Suppressor macrophage treated with lipopolysaccharide for 4 hours (primary cell): ENCODE measurements at regions not wholly inside any gene's neighbourhood (a gene's known extent, or its start where the extent isn't known, plus 50 kb on each side); places are given as distances from the start of the nearest gene placed in this dataset.

ENCODE experiments used
- DNase-seq: peaks from one replicate; pipeline ENCODE4 v3.0.0-alpha.2; 2020

DNA sequence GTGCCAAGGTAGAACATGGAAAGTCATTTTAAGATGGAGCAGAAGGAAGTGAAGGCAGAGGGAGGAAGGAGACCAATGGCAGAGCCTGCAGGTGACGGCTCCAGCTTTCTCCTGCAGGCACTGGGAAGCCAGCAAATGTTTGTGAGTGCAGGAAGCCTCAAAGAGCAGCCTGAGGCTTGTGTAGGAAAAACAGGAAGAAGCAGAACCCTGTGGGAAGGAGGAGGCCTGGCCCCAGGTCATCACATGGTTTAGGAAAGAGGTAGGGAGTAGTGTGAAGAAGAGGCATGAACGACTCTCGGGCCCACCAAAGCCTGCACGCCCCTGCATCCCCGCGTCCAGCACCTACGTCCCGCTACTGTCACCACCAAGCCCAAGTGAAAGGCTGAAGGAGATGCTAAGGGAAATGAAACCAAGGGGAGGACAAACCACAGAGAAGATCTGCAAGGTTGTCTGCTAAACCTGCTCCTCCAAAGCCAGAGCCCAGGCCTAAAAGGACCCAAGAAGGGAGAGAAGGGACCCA lies 151.5 kb downstream of the CHST1 start:
- DNase-seq, result peak; percentile 13

DNA sequence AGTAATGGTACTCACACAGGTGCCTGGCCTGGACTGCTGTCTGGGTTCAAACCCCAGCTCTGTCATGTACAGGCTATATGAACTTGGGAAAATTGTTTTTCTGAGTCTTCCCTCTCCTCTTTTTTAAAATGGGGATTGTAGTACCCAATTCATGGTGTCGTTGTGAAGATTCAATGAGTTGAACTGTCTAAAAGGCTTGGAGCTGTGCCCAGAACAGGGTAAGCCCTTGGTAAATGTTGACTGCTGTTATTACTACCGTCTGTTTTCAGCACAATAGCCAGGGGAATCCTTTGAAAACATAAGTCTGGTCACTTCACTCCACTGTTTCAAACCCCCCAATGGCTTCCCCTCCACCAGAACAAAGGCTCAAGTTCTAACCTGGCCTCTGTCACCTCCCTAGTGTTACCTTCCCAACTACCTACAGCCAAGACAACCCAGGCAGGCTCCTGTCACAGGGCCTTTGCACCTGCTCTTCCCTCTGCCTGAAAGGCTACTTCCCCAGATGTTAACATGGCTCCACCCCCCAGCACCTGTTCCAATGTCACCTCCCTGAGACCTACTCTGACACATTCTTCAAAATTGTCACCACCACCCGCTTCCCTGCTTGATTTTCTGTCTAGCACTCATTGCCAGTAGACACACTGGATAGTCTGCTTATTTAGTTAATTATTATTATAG lies 152.8 kb downstream of the CHST1 start:
- no peak for DNase-seq

DNA sequence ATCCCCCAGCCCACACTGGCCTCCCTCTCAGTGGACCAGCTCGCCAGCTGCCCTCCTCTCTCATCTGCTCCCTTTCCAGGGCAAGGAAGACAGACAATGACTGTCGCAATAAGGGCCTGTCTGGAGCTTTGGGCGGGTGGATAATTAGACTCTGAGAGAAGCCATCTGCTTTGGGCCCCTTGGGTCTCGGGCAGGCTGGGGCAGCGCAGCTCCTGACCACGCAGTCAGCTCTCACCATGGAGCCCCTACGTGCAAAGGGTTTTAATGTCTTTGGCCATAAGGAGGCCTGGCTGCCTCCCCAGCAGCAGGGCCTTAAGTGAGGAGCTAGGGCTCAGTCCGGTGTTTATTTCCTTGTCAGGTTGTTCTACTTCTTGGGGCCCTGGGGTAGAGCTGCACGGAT lies 153.9 kb downstream of the CHST1 start:
- no peak for DNase-seq

DNA sequence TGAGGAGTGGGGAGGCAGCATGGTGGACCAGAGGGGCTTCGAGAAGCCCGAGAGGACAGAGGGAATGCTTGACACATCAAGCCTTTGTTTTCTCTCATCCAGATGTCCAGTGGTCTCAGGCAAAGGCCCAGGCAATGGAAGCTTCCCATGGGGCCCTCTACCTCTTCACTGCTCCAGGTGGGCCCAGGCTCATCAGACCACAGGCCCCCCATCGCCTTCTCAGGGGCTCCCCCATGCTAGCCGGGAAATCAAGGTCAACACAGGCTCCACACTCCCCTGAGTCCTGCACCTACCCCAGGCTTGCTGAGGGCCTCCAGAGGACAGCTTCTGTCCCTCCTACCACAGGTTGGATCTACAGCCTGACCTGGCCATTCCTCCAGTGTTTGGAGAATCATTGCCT lies 157.5 kb downstream of the CHST1 start:
- DNase-seq, result no peak

DNA sequence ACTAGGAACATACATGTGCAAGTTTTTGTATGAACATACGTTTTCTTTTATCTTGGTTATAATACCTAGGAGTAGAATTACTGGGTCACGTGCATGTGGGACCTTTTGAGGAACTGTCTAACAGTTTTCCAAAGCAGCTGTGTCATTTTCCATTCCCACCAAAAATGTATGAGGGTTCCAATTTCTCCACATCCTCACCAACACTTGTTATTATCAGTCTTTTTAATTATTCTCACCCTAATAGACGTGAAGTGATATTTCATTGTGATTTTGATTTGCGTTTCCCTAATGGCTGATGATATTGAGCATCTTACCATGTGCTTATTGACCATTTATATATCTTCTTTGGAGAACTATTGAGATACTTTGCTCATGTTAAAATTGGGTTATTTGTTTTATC lies 162.1 kb downstream of the CHST1 start:
- no peak for DNase-seq

DNA sequence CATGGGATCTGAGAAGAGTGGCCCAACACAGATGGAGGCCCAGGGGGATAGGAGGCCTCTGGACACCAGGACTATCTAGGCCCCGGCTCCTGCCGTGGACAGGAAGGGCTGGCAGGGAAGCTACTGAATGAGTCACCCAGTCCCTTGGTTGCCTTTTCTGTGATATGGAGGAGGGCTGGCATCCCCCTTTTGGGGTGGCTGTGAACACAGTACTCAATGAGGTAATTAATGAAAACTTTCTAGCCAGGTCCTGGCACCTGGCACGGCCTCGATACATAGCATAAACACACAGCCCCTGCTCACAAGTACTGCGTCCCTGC lies 163.2 kb downstream of the CHST1 start:
- no peak for DNase-seq

DNA sequence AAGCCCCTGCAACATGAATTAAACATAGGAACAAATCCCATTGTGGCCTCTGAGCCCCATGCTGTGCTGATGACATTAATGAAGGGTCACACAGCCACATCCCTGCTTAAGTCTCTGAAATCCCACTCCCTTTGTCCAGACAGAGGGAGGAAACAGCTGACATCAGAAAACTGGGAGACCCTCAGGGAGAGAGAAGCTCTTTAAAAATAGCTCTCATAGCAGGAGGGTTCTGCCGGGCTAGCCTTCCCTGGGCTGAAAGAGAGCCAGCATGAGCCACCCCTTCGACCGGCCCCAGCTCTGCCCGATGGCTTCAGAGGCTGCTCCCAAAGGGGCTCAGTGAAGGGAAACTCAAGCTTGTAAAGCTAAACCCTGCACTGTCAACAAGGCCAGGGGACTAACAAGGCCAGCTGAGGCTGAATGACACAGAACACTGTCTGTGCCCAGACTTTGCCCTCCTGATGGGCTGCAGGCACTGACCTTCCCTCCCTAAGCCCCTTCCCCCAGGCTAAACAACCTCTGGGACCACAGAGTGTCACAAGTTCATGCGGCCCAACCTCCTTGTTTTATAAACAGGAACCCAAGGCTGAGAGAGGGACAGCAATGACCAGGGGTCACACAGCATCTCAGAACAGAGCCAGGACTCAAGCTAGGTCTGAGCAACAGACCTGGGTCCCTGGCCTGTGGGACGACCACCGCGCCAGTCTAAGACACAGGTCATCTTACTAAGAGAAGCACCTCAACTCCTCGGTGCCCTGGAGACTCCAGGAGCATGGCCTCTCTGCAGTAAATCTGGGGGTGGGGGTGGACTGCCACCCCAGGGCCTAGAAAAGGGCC lies 163.8 kb downstream of the CHST1 start:
- DNase-seq, result no peak

DNA sequence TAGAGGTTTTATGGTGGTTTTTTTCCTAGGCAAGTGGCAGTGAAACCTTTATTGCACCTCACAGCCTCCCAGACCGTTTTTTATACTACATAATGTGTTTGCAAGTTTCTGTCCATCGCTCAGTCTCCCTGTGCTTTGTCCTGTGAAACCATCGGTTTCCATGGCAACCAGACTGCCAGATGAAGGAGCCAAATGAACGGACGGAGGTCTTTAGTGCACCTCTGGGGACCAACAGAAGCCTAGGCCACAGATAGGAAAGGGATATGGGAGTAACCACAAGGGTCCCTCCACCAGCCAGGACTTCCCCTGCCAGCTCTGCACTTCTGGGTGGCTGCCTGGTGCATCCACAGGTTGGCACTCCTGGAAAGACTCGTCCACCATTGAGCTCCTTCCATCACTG lies 165.0 kb downstream of the CHST1 start:
- DNase-seq, result no peak

DNA sequence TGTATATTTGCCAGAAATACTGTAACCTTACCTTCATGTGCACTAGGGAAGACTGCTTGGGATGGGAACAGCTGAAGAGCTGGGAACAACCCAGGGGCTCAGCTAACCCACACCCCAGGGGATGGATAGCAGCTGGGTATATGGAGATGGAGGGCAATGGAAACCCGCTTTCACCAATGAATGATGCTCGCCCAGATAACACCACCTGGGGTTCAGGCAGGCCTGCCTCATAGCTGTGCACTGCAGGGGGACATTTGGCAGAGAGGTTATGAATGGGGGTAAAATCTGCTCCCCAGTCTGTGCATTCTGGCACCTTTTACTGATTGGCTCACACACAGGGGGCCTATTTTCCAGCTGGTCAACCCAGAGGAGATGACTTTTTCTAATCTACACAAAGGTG lies 170.7 kb downstream of the CHST1 start:
- no peak for DNase-seq

DNA sequence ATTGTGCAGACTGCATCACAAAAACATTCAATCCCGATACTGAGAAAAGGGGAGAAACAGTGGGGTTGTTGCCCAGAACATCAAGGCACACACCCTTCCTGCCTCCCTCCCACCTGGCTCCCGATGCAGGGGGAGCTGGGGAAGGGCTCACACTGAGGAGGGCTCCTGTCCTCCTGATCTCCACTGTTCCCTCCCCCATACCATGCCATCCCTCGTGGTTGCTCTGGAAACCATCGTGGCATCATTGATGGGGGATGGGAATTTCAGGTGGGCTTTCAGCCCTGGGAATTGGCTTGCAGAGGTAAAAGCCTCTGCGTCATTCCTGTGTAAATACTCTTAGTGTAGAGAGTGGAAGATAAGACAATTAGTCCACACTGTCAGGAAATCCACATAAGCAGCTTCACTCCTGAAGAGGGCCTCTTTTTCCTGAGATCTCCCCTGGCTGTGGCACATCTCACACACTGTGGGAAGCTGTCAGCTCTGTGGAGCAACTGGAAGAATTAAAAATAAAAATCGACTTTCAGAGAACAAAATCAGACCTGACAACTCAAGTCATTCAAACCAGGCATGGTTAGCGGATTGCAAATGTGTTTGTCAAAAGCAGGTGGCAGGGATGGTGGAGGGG lies 176.0 kb downstream of the CHST1 start:
- no peak for DNase-seq

DNA sequence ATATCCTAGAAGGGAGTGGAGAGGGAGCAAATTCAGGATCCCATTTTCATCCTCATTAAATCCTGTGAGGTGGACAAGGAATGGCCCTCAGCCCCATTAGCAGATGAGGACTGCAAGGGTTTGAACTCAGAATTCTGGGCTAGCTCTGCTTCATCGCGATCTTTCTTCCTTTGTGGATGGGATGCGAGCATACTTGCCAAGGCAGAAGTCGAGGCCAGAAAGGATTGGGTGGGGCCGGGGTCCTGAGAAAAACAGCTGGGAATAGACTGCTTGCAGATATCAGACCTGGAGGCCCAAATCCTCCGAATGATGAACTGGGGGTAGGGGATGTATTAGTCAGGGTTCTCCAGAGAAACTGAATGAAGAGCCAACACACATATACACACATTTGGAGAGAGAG lies 179.0 kb downstream of the CHST1 start:
- DNase-seq, result no peak

DNA sequence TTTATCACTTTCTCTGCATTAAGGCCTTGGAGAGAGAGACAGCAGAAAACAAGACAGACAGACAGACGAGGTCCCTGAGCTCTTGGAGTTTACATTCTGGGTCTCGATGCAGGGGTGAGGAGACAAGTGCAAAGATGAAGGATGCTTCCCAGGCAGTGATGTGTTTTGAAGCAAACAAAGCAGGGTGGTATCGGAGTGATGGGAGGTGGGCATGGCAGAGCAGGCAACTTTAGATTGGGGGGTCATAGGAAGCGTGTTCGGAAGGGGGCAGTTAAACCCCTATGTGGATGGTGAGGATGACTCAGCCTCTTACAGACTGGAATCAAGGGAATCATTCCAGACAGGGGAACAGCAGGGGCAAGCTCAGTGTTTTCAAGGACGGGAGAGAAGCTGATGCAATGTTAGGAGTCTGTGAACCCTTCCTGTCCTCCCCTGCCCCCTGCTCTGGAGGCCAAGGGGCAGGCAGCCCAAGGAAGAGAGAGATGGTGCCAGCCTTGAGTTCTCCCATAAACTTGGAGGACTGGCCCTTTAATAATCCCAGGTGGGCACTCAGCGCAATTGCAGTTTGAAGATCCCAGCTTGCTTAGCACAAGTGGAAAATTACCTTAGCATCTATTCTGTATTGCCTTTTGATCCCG lies 180.2 kb downstream of the CHST1 start:
- DNase-seq, result no peak

DNA sequence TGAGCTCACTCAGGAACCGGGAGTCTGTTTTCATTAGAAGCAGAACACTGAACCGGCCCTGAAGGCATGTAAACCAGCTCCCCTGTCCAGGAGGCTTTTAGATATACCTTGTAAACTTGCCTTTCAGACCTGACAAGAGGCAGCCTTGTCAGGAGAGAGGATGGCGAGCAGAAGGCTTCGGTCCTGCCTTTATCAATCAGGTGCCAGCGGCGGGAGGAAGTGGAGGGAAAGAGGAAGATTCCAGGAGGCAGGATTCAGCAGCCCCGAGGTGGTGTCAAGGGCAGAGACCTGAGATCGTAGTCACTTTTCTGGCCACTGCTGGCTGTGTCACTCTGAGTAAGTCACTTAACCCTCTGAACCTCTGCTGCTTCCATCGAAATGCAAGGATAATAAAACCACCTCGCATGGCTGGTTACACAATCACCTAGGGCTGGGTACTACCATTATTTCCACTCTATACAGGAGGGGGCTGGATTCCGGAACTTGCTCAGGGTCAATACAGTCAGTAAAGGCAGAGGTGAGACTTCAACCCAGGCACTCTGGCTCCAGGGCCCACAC lies 181.0 kb downstream of the CHST1 start:
- DNase-seq, result no peak

DNA sequence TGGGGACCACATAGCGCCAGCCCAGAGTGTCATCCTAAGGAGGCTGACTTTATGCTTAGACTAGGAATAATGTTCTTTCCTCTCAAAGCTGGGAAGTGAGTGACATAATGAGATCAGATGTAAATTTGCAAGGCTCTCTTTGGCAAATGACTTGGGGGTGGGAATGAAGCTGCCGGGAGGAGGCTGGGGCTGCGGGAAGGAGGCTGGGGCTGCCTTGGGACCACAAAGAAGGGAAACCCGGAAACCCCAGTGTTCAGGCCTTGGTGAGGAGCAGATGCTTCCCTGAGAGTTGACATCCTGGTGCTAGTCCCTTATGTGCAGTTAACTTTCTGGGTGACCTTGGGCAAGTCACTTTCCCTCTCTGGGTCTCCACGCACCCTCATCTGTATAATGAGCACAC lies 182.0 kb downstream of the CHST1 start:
- DNase-seq, result no peak

DNA sequence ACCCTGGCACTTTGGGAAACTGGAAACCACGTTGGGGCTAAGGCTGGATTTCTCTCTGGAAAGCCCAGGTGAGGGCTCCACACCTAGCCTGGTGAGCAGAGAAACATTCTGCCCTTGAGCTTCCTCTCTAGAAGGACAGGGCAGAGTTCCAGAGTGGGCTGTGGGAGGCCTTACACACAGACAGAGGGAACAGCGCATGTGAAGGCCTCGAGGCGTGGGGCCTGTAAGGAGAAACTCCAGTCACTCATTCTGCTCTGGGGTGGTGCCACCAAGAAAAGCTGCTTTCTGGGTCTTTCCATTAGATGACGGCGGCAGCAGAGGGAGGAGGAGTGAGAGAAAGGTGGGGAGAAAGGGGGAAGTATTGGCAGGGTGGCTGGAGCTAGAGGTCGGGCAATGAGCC lies 183.1 kb downstream of the CHST1 start:
- no peak for DNase-seq

DNA sequence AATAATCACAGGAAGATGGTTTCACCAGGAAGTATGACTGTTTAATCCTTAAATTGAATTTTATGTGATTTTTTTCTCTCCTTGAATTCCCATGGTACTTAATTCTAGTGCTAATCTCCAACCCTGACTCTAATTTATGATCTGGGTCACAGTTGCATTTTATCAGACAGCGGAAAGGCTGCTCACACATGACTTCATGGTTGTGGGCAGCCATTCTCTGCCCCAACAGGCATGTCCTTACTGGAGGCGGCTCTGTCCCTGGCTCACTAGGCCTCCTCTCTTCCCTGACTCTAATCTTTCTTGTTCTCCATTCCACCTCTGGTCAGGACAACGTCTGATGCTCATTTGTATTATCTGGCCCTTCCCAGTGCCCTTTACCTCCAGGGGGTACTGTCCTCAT lies 184.4 kb downstream of the CHST1 start:
- DNase-seq, result no peak

DNA sequence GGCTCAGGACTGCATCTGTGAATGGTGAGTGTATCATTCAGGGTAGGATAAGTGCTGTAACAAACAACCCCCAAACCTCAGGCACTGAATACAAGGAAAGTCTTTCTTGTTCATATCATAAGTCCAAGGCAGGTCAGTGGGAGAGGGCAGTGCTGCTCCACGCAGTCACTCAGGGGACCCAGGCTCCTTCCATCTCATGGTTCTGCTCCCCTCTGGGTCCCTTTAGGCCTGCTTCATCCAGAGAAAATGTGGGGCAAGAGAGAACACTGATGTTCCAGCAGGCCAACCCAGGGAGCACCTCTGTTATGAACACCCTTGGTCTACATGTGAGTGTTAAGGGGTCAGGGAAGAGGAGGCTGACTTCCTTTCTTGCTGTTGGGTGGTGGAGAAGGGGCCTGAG lies 187.8 kb downstream of the CHST1 start:
- no peak for DNase-seq

DNA sequence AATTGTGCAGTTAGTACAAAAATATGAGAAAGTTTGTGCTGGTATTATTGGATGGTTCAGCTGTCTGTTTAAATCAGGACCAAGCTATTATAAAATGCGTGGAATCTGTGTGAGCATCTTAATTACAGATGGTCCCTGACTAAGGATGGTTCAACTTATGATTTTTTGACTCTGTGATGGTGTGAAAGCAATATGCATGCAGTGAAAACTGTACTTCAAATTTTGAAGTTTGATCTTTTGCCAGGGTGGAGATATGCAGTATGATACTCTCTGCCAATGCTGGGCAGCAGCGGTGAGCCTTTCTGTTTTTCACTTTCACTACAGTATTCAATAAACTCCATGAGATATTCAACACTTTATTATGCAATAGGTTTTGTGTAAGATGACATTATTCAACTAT lies 189.3 kb downstream of the CHST1 start:
- DNase-seq, result no peak

DNA sequence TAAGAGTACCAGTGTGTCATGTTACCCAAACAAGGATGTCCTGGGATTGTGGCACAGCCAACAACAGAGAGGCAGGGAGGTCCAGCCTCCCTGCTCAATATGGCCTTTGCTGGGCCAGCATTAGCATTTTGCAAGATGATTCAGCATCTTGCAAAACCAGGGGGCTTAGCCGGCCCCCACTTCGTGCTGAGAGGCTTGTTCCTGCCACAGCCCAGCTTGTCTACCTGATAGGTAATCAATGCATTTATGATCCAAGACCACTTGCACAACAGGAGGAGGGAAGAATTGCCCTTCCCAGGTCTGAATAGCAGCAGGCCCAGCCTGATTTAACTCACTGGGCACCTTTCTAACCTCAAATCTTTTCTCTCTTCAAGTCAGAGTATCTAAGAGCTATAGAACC lies 189.0 kb upstream of the SYT13 start:
- DNase-seq, result no peak

DNA sequence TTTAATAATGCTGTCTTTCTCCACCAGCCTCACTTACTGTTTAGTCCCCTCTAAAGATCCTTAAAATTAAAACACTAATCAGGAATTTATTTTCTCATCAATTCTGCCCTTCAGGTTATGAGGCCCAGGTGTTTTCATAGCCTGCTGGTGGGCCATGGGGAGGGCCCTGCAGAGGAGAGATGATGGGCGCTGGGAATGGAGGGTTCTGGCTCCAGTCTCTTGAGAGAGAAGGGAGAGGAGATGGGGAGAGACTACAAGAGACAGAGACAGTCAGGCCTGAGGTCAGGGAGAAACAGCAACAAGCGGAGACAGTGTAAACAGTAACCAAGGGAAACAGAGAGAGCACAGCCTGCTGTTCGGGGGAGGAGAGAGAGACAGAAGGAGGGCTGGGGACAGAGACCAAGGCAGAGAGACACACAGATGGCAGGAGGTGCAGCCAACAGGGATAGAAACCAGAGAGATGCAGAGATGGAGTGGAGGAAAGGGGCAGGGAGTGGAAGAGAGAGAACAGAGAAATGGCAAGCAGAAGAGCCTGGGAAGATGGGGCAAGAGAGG lies 187.3 kb upstream of the SYT13 start:
- no peak for DNase-seq

DNA sequence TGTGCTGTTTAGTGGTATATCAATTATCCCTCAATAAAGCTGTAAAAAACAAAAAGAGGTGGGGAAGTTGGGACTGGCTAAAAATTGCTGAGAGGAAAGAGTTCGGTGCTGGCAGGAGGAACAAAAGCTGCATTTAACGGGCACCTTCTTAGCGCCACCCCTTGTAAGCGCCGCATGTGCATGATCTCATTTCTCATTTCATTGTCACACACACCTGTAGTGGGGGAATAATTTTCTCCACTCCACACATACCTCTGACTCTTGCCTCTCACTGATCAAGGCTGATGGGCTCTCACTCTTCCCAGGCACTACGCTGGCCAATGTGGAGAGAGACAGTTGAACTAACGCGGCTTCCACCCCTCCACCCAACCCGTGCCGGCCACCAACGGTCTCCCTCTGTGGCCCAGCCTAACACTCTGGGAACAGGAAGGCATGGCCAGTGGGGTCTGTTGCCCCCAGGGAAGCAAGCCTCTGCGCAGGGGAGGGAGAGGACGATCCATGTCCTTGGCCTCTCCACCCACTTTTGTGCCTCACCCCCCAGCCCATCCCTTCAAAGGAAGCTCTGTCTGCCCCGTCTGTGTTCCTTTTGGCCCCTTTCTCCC lies 186.7 kb upstream of the SYT13 start:
- no peak for DNase-seq

DNA sequence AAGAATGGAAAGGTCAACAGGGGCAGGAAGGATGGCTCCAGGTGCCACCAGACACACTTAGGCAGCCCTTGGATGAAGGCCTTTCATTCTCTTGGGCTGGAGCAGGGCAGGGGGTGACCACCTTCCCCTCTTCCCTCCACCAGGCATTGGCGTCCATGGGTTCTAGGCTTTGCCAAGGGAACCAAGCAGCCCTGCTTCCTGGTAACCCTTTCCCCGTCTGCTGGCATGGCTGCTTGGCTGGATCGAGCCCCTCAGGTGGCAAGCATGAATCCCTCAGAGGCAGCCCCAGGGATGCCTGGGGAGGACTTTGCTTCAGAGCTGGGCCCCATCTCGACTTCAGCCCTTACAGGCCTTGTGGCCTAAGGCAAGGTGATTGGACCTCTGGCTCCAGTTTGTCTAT lies 185.1 kb upstream of the SYT13 start:
- no peak for DNase-seq

DNA sequence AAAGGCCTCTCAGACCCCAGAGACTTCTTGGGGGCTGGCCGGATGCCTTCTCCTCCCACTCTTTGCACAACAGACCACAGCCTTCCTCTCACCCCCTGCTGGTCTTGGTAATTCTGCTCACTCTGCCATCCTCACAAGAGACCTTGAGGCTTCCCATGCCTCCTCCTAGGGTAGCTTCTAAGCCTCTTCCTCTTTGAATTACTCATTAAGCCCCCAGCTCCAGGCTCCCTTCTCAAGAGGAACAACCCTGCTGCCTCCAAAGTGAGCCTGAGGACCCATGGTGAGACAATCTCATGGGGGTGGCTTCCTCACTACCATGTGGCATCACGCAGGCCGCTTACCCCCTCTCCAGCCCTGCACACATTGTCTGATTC lies 184.6 kb upstream of the SYT13 start:
- no peak for DNase-seq
